SK-N-SH treated with all-trans-retinoic acid at 6 μM for 48 hours (cell line): ENCODE measurements at regions not wholly inside any gene's neighbourhood (a gene's known extent, or its start where the extent isn't known, plus 50 kb on each side); places are given as distances from the start of the nearest gene placed in this dataset.

Experiments
- ESRRG ChIP-seq: fragments of 250-450 bp; sonication (Bioruptor Pico); IDR thresholded peaks from 2 replicates; pipeline ENCODE4 v1.6.1; 2021; ENCODE audit warnings: mild to moderate bottlenecking
- PATZ1 ChIP-seq: fragments of 250-450 bp; sonication (Bioruptor Pico); IDR thresholded peaks from 2 replicates; pipeline ENCODE4 v1.8.0; 2020; ENCODE audit warnings: mild to moderate bottlenecking, moderate library complexity, borderline replicate concordance
- POU6F1 ChIP-seq: fragments of 250-450 bp; sonication (Bioruptor Pico); IDR thresholded peaks from 2 replicates; pipeline ENCODE4 v1.8.0; 2021; ENCODE audit warnings: low read depth, mild to moderate bottlenecking, moderate library complexity, borderline replicate concordance
- ZNF70 ChIP-seq: fragments of 450-650 bp; formaldehyde crosslinking; IDR thresholded peaks from 2 replicates; pipeline ENCODE4 v1.5.0; 2020; ENCODE audit warnings: mild to moderate bottlenecking, moderate library complexity

- no peak for TF ChIP-seq PATZ1 (CRISPR knock-in tag)
- TF ChIP-seq POU6F1, result no peak
- no peak for TF ChIP-seq ESRRG (CRISPR knock-in tag)
- no peak for TF ChIP-seq ZNF70 (CRISPR knock-in tag)
Measured at GRCh38 chr4:115272594-115272993, 159.2 kb upstream of the NDST4 start.
